GM21717 (cell line): ENCODE measurements at regions not wholly inside any gene's neighbourhood (a gene's known extent, or its start where the extent isn't known, plus 50 kb on each side); places are given as distances from the start of the nearest gene placed in this dataset.
"Not testable (repeated sequence)": the region's sequence is repeated elsewhere in the genome, so short reads cannot be mapped to it uniquely, and the experiment has no call there.

Source experiments
- ATAC-seq: cut with Tn5 transposase; IDR thresholded peaks from one replicate; pipeline ENCODE4 v1.9.1; 2021; ENCODE audit warnings: mild to moderate bottlenecking, moderate library complexity; ENCODE audit not compliant: unreplicated experiment

DNA sequence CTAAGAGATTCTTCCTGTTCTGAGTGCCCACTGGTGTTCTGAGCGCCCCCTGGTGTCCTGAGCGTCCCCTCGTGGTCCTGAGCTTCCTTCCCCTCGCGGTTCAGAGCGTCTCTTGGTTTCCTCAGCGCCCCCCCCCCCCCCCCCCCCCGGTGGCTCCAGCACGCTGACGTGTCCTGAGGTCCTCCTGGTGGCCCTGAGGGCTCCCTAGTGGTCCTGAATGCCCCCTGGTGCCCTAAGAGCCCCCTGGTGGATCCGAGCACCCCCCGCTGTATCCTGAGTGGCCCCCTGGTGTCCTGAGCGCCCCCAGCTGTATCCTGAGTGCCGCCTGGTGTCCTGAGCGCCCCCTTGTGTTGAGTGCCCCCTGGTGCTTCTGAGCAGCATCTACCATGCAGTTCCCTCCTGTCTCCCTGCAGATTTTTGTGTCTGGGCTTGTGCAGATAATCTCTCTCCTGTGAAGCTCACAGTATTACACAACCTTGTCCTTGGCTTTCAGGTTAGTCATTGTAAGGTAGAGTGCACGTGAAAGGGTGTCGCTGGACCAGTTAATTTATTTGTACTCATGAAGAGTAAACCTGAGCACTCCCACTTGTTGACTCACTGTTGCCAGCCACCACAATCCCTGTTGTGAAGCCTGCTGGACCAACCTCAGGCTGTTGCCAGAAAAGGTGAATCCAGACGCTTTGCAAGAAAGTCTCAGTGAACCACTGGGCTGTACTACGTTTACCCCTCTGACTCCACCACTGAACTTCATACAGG is 1168.4 kb downstream of the TMEM121 start:
- ATAC-seq = no peak

DNA sequence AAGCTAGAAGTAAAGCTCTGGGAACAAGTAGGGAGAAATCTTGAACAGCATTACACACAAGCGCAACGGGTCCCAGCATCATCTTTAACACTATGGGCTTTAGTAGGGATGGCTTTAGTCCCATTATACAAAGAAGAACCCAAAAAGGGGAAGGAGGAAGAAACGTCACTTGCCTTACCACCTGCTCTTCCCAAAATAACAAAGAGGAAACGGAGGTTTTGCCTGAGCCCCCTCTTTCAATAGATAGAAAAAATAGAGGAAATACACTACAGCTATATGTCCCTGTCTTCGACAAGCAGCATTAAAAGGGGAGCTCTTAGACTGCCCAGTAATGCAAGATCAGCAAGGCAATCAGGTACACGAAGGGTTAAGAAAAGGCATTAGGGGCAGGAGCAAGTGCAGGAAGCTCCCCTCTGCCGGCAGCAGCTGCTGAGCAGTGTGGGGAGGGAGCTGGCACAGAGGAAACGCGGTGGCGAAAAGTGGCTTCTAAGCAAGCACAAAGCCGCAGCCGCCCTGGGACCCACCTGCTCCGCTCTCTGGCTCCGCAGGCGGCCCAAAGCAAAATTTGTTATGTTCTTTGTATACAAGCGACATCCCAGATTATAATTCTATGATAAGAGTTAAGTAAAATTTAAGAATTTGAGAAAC is 1172.4 kb downstream of the TMEM121 start:
- not testable (repeated sequence) for ATAC-seq

- not testable (repeated sequence) for ATAC-seq
Measured at GRCh38 chr14:106703651-106704050, 1177.3 kb downstream of the TMEM121 start.

GRCh38 chr14:106706488-106706887 is 1180.1 kb downstream of the TMEM121 start:
- not testable (repeated sequence) for ATAC-seq

- not testable (repeated sequence) for ATAC-seq
Measured at GRCh38 chr14:106710187-106710586, 1183.8 kb downstream of the TMEM121 start.

GRCh38 chr14:106712513-106712912 is 1186.1 kb downstream of the TMEM121 start:
- ATAC-seq = not testable (repeated sequence)

- ATAC-seq = peak; percentile 78
Measured at GRCh38 chr14:106714446-106715428, 1188.4 kb downstream of the TMEM121 start.

DNA sequence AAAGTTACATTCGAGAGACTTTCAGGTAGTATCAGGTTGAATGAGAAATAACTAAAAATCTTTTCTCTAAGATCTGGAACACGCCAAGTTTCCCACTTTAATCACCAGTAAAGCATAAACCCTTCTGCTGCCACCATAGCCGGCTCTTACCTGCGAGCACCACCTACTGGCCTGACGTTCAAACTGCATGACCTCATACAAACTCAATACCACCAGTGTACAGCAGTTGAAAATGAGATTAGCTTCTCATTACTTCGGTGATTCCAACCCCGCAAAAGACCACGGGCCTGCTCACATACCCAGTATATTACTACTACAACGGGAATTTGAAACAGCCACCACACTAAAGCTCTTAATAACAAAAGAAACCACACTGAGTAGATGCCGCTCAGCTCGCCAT is 1191.2 kb downstream of the TMEM121 start:
- peak; percentile 65 for ATAC-seq

DNA sequence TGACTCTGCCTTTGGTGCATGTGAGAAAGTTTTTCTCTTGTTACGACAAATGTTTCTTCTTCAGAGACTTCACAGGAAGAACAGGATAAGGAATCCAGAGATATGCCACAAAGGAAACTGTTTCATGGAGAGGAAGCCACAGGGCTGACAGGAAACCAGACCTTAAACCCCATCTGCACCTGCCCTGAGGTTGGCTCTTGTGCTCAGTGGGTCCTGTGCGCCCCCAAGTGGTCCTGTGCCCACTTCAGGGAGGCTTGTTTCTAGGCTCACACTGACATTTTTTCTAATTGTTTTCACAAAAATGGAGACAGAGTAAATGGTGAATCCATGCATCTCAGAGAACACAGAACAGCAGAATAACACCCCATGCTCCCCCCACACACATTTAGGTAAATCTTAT is 1193.5 kb downstream of the TMEM121 start:
- not testable (repeated sequence) for ATAC-seq

DNA sequence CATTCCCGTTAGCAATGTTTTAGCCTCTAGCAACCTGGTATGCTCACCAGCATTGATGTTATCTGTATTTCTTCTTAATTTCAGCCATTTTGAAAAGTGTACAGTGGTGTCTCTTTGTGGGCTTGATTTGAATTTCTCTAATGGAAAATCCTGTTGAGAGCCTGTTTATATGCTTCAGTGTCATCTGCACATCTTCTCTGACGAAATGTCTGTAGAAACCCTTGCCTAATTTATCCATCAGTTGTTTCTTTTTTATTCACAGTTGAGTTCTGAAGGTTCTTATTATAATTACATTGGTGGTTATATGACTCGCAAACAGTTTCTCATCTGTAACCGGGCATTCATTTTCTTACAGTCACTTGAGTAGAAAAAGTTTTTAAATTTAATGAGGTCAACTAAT is 1195.5 kb downstream of the TMEM121 start:
- not testable (repeated sequence) for ATAC-seq

GRCh38 chr14:106722813-106723687 is 1196.7 kb downstream of the TMEM121 start:
- not testable (repeated sequence) for ATAC-seq

DNA sequence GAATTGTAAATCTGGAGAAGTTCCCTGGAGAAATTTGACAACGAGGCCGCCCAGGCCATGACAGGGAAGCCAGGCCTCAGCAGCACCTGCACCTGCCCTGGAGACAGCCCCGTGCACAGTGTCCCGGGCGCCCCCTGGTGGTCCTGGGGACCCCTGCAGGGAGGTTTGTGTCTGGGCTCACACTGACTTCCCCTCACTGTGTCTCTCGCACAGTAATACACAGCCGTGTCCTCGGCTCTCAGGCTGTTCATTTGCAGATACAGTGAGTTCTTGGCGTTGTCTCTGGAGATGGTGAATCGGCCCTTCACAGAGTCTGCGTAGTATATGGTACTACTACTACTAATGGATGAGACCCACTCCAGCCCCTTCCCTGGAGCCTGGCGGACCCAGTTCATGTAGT is 1201.6 kb downstream of the TMEM121 start:
- ATAC-seq = not testable (repeated sequence)

- ATAC-seq = no peak
Measured at GRCh38 chr14:106728611-106729010, 1202.2 kb downstream of the TMEM121 start.

GRCh38 chr14:106729551-106729950 is 1203.2 kb downstream of the TMEM121 start:
- ATAC-seq = no peak

DNA sequence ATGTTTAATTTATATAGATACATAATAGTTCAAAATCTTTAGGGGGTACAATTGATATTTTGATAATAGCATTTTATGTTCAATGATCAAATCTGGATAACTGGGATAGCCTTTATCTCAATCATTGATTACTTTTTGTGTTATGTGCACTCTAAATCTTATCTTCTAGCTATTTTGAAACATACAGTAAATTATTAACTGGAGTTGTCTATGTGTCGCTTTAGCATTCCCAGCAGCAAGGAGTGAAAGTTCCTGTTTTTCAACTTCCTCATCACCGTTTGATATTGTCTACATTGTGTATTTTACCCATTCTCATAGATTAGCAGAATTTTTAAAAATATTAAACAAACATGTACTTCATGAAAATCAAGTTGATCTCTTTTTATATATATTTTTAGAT is 1207.4 kb downstream of the TMEM121 start:
- no peak for ATAC-seq

GRCh38 chr14:106737021-106737420 is 1210.6 kb downstream of the TMEM121 start:
- no peak for ATAC-seq

- ATAC-seq = no peak
Measured at GRCh38 chr14:106738075-106738474, 1211.7 kb downstream of the TMEM121 start.

DNA sequence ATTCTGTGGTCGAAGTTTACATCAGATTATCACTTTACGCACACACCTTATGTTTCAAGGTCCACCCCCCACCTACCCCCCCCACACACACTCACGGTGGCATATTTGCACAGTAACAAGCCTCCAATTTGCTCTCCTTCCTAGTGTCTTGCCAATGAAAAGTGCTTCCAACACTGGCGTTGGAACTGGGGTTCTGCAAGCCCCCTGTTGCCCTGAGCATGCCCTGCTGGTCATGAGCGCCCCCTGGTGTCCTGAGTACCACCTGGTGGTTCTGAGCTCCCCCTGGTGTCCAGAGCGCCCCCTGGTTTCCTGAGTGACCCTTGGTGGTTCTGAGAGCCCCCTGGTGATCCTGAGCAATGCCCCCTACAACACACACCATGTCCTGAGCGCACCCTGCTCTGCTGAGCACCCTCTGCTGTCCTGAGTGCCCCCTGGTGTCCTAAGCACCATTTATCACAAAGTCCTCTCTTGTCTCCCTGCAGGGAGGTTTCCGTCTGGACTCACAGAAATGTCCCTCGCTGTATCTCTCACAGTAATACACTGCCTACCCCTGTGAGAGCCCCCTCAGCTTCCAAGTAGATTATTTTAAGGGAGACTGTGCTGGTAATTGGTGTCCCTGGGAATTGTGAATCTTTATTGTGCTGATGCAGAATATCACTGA is 1212.3 kb downstream of the TMEM121 start:
- not testable (repeated sequence) for ATAC-seq

DNA sequence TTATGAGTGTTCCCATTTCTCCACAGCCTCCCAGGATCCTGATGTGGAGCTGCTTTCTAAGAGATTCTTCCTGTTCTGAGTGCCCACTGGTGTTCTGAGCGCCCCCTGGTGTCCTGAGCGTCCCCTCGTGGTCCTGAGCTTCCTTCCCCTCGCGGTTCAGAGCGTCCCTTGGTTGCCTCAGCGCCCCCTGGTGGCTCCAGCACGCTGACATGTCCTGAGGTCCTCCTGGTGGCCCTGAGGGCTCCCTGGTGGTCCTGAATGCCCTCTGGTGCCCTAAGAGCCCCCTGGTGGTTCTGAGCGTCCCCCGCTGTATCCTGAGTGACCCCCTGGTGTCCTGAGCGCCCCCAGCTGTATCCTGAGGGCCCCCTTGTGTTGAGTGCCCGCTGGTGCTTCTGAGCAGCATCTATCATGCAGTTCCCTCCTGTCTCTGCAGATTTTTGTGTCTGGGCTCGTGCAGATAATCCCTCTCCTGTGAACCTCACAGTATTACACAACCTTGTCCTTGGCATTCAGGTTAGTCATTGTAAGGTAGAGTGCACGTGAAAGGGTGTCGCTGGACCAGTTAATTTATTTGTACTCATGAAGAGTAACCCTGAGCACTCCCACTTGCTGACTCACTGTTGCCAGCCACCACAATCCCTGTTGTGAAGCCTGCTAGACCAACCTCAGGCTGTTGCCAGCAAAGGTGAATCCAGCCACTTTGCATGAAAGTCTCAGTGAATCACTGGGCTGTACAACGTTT is 1214.9 kb downstream of the TMEM121 start:
- peak; percentile 76 for ATAC-seq
